Right atrium auricular region (tissue), 2 donors: ENCODE measurements at regions not wholly inside any gene's neighbourhood (a gene's known extent, or its start where the extent isn't known, plus 50 kb on each side); places are given as distances from the start of the nearest gene placed in this dataset.

Source experiments
- DNase-seq: peaks from one replicate; pipeline ENCODE4 v3.0.0-alpha.2; 2019; ENCODE audit warnings: low spot score
- H3K27ac ChIP-seq, 2 donors: fragments of 200-600 bp; sonication (generic); 1 replicate in 1 of 2; 2 replicates in 1 of 2; pipeline ENCODE4 v1.5.1; 2016 to 2019
- H3K27me3 ChIP-seq, 2 donors: fragments of 200-600 bp; sonication (generic); one replicate each; pipeline versions ENCODE4 v1.5.1 to v1.6.0; 2017 to 2019
- H3K36me3 ChIP-seq: fragments of 200-600 bp; sonication (generic); one replicate; pipeline ENCODE4 v1.5.1; 2016
- H3K4me1 ChIP-seq, 2 donors: fragments of 200-600 bp; sonication (generic); one replicate each; pipeline versions ENCODE4 v1.5.1 to v1.6.0; 2017 to 2019
- H3K4me3 ChIP-seq, 2 donors: fragments of 200-600 bp; sonication (generic); 1 replicate in 1 of 2; 2 replicates in 1 of 2; pipeline ENCODE4 v1.5.1; 2017 to 2019; ENCODE audit warnings: mild to moderate bottlenecking in 1 of 2, moderate library complexity in 1 of 2
- H3K9me3 ChIP-seq, 2 donors: fragments of 200-600 bp; sonication (generic); one replicate each; pipeline ENCODE4 v1.5.1; 2019
- TF ChIP-seq, protein P1 (sequence below), 2 donors: fragments of 200-600 bp; sonication (generic); IDR thresholded peaks; one replicate each; pipeline ENCODE4 v1.5.1; 2019; ENCODE audit warnings: antibody characterized with exemption in 2 of 2

- DNase-seq: no peak
- no peaks in the 10 kb centered on the region for H3K9me3 ChIP-seq
- no peak overlapping the region for H3K27ac ChIP-seq
- TF ChIP-seq, protein P1, sequence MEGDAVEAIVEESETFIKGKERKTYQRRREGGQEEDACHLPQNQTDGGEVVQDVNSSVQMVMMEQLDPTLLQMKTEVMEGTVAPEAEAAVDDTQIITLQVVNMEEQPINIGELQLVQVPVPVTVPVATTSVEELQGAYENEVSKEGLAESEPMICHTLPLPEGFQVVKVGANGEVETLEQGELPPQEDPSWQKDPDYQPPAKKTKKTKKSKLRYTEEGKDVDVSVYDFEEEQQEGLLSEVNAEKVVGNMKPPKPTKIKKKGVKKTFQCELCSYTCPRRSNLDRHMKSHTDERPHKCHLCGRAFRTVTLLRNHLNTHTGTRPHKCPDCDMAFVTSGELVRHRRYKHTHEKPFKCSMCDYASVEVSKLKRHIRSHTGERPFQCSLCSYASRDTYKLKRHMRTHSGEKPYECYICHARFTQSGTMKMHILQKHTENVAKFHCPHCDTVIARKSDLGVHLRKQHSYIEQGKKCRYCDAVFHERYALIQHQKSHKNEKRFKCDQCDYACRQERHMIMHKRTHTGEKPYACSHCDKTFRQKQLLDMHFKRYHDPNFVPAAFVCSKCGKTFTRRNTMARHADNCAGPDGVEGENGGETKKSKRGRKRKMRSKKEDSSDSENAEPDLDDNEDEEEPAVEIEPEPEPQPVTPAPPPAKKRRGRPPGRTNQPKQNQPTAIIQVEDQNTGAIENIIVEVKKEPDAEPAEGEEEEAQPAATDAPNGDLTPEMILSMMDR (IDR thresholded peaks at IDR 0.05): no peak
- H3K36me3 ChIP-seq: no peaks in the 10 kb centered on the region
- H3K4me1 ChIP-seq: no peaks in the 10 kb centered on the region
- H3K27me3 ChIP-seq: no peaks in the 10 kb centered on the region
- H3K4me3 ChIP-seq: no peak overlapping the region
Measured at GRCh38 chr19:28422046-28422445, 790.9 kb downstream of the UQCRFS1 start.

GRCh38 chr19:28420811-28421550 lies 792.0 kb downstream of the UQCRFS1 start:
- Histone ChIP-seq H3K36me3 (no peaks in the 10 kb centered on the region), H3K9me3 (no peaks in the 10 kb centered on the region), H3K4me1 (no peaks in the 10 kb centered on the region), H3K4me3 (no peak overlapping the region), H3K27ac (no peak overlapping the region), H3K27me3 (no peaks in the 10 kb centered on the region)
- DNase-seq: no peak
- TF ChIP-seq, protein P1 (IDR thresholded peaks at IDR 0.05): no peak

- TF ChIP-seq, protein P1 (IDR thresholded peaks at IDR 0.05): no peak
- H3K27ac ChIP-seq: no peak overlapping the region
- no peaks in the 10 kb centered on the region for H3K36me3 ChIP-seq
- H3K9me3 ChIP-seq: no peaks in the 10 kb centered on the region
- no peaks in the 10 kb centered on the region for H3K4me1 ChIP-seq
- no peak for DNase-seq
- H3K4me3 ChIP-seq: no peak overlapping the region
- H3K27me3 ChIP-seq: no peaks in the 10 kb centered on the region
Measured at GRCh38 chr19:28419312-28419711, 793.6 kb downstream of the UQCRFS1 start.

- TF ChIP-seq, protein P1 (IDR thresholded peaks at IDR 0.05): no peak
- DNase-seq: no peak
- Histone ChIP-seq H3K27me3 (no peaks in the 10 kb centered on the region), H3K4me1 (no peaks in the 10 kb centered on the region), H3K36me3 (no peaks in the 10 kb centered on the region), H3K9me3 (no peaks in the 10 kb centered on the region), H3K4me3 (no peak overlapping the region), H3K27ac (no peak overlapping the region)
Measured at GRCh38 chr19:28417361-28417760, 795.6 kb downstream of the UQCRFS1 start.

- DNase-seq: no peak
Measured at GRCh38 chr19:28416245-28416644, 796.7 kb downstream of the UQCRFS1 start.

More at GRCh38 chr19:28416245-28416644, 796.7 kb downstream of the UQCRFS1 start:
- H3K27me3 ChIP-seq: no peaks in the 10 kb centered on the region
- H3K27ac ChIP-seq: no peak overlapping the region
- no peak overlapping the region for H3K4me3 ChIP-seq
- TF ChIP-seq, protein P1 (IDR thresholded peaks at IDR 0.05): no peak
- H3K4me1 ChIP-seq: no peaks in the 10 kb centered on the region
- no peaks in the 10 kb centered on the region for H3K36me3 ChIP-seq
- H3K9me3 ChIP-seq: no peaks in the 10 kb centered on the region
